Astrocyte of the spinal cord (primary cell): ENCODE measurements at regions not wholly inside any gene's neighbourhood (a gene's known extent, or its start where the extent isn't known, plus 50 kb on each side); places are given as distances from the start of the nearest gene placed in this dataset.

Experiments used
- DNase-seq: peaks from one replicate; pipeline ENCODE4 v3.0.0; 2011; ENCODE audit warnings: low read depth, low spot score
- H3K4me3 ChIP-seq: 2 replicates; pipeline ENCODE4 v1.5.1; 2011; ENCODE audit warnings: low read depth, mild to moderate bottlenecking, low read length, moderate library complexity
- in situ Hi-C: cut with HindIII; loops from 2 replicates; pipeline ENCODE4 v1.10.0; 2017; ENCODE audit warnings: low sequenced_read_pairs
- TF ChIP-seq, protein P1 (sequence below): IDR thresholded peaks from 2 replicates; pipeline ENCODE4 v1.5.1; 2012; ENCODE audit warnings: low read depth, mild to moderate bottlenecking, low read length, inconsistent platforms

DNA sequence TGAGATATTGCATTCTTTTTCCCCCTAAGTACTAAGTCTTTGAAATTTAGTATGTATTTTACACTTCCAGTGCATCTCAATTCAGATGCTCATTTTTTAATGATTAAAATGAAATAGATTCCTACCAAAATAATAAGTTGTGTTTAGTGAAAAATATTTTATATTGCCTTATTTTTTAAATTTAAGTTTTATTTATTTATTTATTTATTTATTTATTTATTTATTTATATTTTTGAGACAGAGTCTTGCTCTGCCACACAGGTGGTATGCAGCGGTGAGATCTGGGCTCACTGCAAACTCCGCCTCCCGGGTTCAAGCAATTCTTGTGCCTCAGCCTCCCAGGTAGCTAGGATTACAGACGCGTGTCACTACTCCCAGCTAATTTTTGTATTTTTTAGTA lies 95.5 kb downstream of the RPS24 start:
- DNase-seq = no peak
- TF ChIP-seq, protein P1, sequence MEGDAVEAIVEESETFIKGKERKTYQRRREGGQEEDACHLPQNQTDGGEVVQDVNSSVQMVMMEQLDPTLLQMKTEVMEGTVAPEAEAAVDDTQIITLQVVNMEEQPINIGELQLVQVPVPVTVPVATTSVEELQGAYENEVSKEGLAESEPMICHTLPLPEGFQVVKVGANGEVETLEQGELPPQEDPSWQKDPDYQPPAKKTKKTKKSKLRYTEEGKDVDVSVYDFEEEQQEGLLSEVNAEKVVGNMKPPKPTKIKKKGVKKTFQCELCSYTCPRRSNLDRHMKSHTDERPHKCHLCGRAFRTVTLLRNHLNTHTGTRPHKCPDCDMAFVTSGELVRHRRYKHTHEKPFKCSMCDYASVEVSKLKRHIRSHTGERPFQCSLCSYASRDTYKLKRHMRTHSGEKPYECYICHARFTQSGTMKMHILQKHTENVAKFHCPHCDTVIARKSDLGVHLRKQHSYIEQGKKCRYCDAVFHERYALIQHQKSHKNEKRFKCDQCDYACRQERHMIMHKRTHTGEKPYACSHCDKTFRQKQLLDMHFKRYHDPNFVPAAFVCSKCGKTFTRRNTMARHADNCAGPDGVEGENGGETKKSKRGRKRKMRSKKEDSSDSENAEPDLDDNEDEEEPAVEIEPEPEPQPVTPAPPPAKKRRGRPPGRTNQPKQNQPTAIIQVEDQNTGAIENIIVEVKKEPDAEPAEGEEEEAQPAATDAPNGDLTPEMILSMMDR = no peak
- no peak overlapping the region for H3K4me3 ChIP-seq
- in situ Hi-C loops = no loop called here

- TF ChIP-seq, protein P1 = no peak
- no peak for DNase-seq
- in situ Hi-C loops = no loop called here
- H3K4me3 ChIP-seq = no peak overlapping the region
Measured at GRCh38 chr10:78130966-78131710, 97.5 kb downstream of the RPS24 start.

DNA sequence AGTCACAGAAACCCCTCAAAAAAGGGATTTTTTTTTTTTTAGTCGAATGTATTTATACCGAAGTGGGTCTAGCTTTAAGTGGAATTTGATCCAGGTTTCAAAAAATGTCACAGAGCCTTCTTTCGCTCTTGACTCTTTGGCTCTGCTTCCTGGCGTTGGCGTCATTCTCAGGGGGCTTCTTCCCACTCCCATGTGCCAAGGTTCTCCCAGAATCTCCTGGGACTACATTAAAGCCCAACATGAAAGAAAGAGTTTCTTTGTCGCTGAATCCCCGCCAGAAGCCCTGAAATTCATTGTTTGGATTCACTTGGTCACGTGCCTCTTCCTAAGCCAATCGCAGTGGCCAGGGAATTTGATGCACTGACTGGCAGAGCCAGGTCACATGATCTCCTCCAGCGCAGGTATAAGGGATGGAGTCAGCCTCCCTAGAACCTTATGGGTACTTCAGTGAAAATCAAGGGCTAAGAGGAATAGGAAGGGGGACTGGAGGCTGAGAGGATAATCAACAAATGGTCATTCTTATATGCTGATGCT lies 101.2 kb downstream of the RPS24 start:
- TF ChIP-seq, protein P1 = no peak
- H3K4me3 ChIP-seq = no peak overlapping the region
- in situ Hi-C loops = no loop called here
- no peak for DNase-seq

GRCh38 chr10:78137147-78137546 lies 103.5 kb downstream of the RPS24 start:
- no peak for DNase-seq
- TF ChIP-seq, protein P1 = no peak
- no peak overlapping the region for H3K4me3 ChIP-seq
- in situ Hi-C loops = no loop called here

- DNase-seq = no peak
- H3K4me3 ChIP-seq = no peak overlapping the region
- TF ChIP-seq, protein P1 = no peak
- in situ Hi-C loops = no loop called here
Measured at GRCh38 chr10:78139341-78139740, 105.7 kb downstream of the RPS24 start.

GRCh38 chr10:78140066-78140630 lies 106.5 kb downstream of the RPS24 start:
- TF ChIP-seq, protein P1 = no peak
- DNase-seq = no peak
- in situ Hi-C loops = no loop called here
- no peak overlapping the region for H3K4me3 ChIP-seq
